GM23338 (cell line): ENCODE measurements at regions not wholly inside any gene's neighbourhood (a gene's known extent, or its start where the extent isn't known, plus 50 kb on each side); places are given as distances from the start of the nearest gene placed in this dataset.

ENCODE experiments used
- ATAC-seq: fragments of 200-7000 bp; cut with Tn5 transposase; 3 replicates; pipeline ENCODE4 v1.9.1; 2020
- DNase-seq: peaks from one replicate; pipeline ENCODE4 v3.0.0-alpha.2; 2015; ENCODE audit warnings: low spot score
- H2AFZ ChIP-seq: fragments of 200-600 bp; sonication (generic); 2 replicates; pipeline ENCODE4 v1.8.0; 2016; ENCODE audit warnings: antibody characterized with exemption, mild to moderate bottlenecking, moderate library complexity
- H3F3A ChIP-seq: fragments of 200-600 bp; sonication (generic); replicated peaks from 2 replicates; pipeline ENCODE4 v1.8.0; 2017; ENCODE audit warnings: antibody characterized with exemption, mixed run types, low read depth
- H3K27ac ChIP-seq: fragments of 200-600 bp; sonication (generic); 2 replicates; pipeline ENCODE4 v1.6.1; 2016; ENCODE audit warnings: low read depth
- H3K27me3 ChIP-seq: fragments of 200-600 bp; sonication (generic); 2 replicates; pipeline ENCODE4 v1.8.0; 2016; ENCODE audit warnings: mild to moderate bottlenecking, mixed run types, moderate library complexity; ENCODE audit not compliant: insufficient read depth
- H3K36me3 ChIP-seq: fragments of 200-600 bp; sonication (generic); 2 replicates; pipeline ENCODE4 v1.8.0; 2016; ENCODE audit warnings: mild to moderate bottlenecking; ENCODE audit not compliant: insufficient read depth
- H3K4me1 ChIP-seq: fragments of 200-600 bp; sonication (generic); 2 replicates; pipeline ENCODE4 v1.8.0; 2016; ENCODE audit warnings: mild to moderate bottlenecking, moderate library complexity; ENCODE audit not compliant: insufficient read depth
- H3K4me2 ChIP-seq: fragments of 200-600 bp; sonication (generic); 2 replicates; pipeline ENCODE4 v1.7.1; 2017; ENCODE audit warnings: mixed run types
- H3K4me3 ChIP-seq: fragments of 200-600 bp; sonication (generic); 2 replicates; pipeline ENCODE4 v1.6.1; 2016; ENCODE audit warnings: mixed run types
- H3K79me2 ChIP-seq: fragments of 200-600 bp; sonication (generic); replicated peaks from 2 replicates; pipeline ENCODE4 v1.8.0; 2017; ENCODE audit warnings: mild to moderate bottlenecking; ENCODE audit not compliant: insufficient read depth
- H3K9me2 ChIP-seq: fragments of 200-600 bp; sonication (generic); 2 replicates; pipeline ENCODE4 v1.8.0; 2017; ENCODE audit not compliant: insufficient read depth
- H4K20me1 ChIP-seq: fragments of 200-600 bp; sonication (generic); replicated peaks from 2 replicates; pipeline ENCODE4 v1.8.0; 2017; ENCODE audit warnings: mild to moderate bottlenecking; ENCODE audit not compliant: insufficient read depth
- H3K27ac Mint-ChIP-seq: 2 replicates; pipeline ENCODE4 v1.8.0; 2020; ENCODE audit warnings: inconsistent platforms, mild to moderate bottlenecking, moderate library complexity, mixed read lengths
- H3K27me3 Mint-ChIP-seq: 3 replicates; pipeline ENCODE4 v1.8.0; 2022; ENCODE audit warnings: low read depth, mild to moderate bottlenecking, moderate library complexity, mixed read lengths, inconsistent platforms; ENCODE audit not compliant: insufficient read depth, poor library complexity
- H3K36me3 Mint-ChIP-seq: 3 replicates; pipeline ENCODE4 v1.8.0; 2021; ENCODE audit warnings: low read depth, mild to moderate bottlenecking, inconsistent platforms, moderate library complexity, mixed read lengths
- H3K4me1 Mint-ChIP-seq: 3 replicates; pipeline ENCODE4 v1.8.0; 2020; ENCODE audit warnings: mild to moderate bottlenecking, inconsistent platforms, mixed read lengths
- H3K4me3 Mint-ChIP-seq: 3 replicates; pipeline ENCODE4 v1.8.0; 2021; ENCODE audit warnings: moderate library complexity, mild to moderate bottlenecking, inconsistent platforms, mixed read lengths
- H3K9me3 Mint-ChIP-seq: 3 replicates; pipeline ENCODE4 v1.8.0; 2020; ENCODE audit warnings: moderate library complexity, mild to moderate bottlenecking, inconsistent platforms, mixed read lengths
- ETS1 ChIP-seq: IDR thresholded peaks from 2 replicates; pipeline ENCODE4 v1.6.1; 2016; ENCODE audit warnings: antibody characterized with exemption
- EZH2 ChIP-seq: fragments of 200-600 bp; sonication (generic); IDR thresholded peaks from one replicate; pipeline ENCODE4 v1.8.0; 2017; ENCODE audit warnings: antibody characterized with exemption, mild to moderate bottlenecking, low read depth; ENCODE audit not compliant: unreplicated experiment
- EZH2phosphoT487 ChIP-seq: fragments of 200-600 bp; sonication (generic); IDR thresholded peaks from one replicate; pipeline ENCODE4 v1.8.1; 2018; ENCODE audit warnings: antibody characterized with exemption; ENCODE audit not compliant: unreplicated experiment
- JUNB ChIP-seq: IDR thresholded peaks from one replicate; pipeline ENCODE4 v1.6.1; 2016; ENCODE audit warnings: antibody characterized with exemption; ENCODE audit not compliant: unreplicated experiment
- NANOG ChIP-seq: IDR thresholded peaks from 2 replicates; pipeline ENCODE4 v1.6.1; 2016; ENCODE audit warnings: antibody characterized with exemption, borderline replicate concordance
- POLR2AphosphoS5 ChIP-seq: IDR thresholded peaks from 2 replicates; pipeline ENCODE4 v1.6.1; 2016; ENCODE audit warnings: antibody characterized with exemption, low read depth
- REST ChIP-seq: IDR thresholded peaks from one replicate; pipeline ENCODE4 v1.6.1; 2018; ENCODE audit warnings: antibody characterized with exemption; ENCODE audit not compliant: unreplicated experiment
- STAT1 ChIP-seq: IDR thresholded peaks from one replicate; pipeline ENCODE4 v1.6.1; 2016; ENCODE audit warnings: antibody characterized with exemption; ENCODE audit not compliant: unreplicated experiment
- ZNF331 ChIP-seq: fragments of 250-450 bp; sonication (Bioruptor Pico); IDR thresholded peaks from 2 replicates; pipeline ENCODE4 v1.5.0; 2020; ENCODE audit warnings: low read depth, mild to moderate bottlenecking, moderate library complexity
- ZNF462 ChIP-seq: fragments of 250-450 bp; sonication (Bioruptor Pico); IDR thresholded peaks from 2 replicates; pipeline ENCODE4 v1.5.0; 2020; ENCODE audit warnings: mild to moderate bottlenecking, moderate library complexity

GRCh38 chr7:121609208-121609607 lies 213.1 kb upstream of the FAM3C start (continued):
- no peak for TF ChIP-seq ZNF462
- TF ChIP-seq REST: no peak

GRCh38 chr7:121608785-121609184 lies 212.7 kb upstream of the FAM3C start:
- H3K79me2 ChIP-seq: no peaks in the 10 kb centered on the region
- H3K4me1 ChIP-seq: no peaks in the 10 kb centered on the region
- H3K27ac ChIP-seq: no peak overlapping the region
- DNase-seq: no peak
- no peaks in the 10 kb centered on the region; the same call in none of the 2 replicates for H3K9me2 ChIP-seq
- no peak overlapping the region for H3K4me3 Mint-ChIP-seq
- no peaks in the 10 kb centered on the region for H3K27me3 ChIP-seq
- no peaks in the 10 kb centered on the region for H3K36me3 ChIP-seq
- peaks cover 3% of the 10 kb centered on the region for H3K27me3 Mint-ChIP-seq
- no peak overlapping the region for H3K4me3 ChIP-seq
- H3K9me3 Mint-ChIP-seq: no peaks in the 10 kb centered on the region
- H3K27ac Mint-ChIP-seq: no peak overlapping the region
- H2AFZ ChIP-seq: no peak overlapping the region
- no peak for ATAC-seq
- H3K36me3 Mint-ChIP-seq: no peaks in the 10 kb centered on the region; the same call in 2 of the 3 replicates
- H3F3A ChIP-seq: no peaks in the 10 kb centered on the region
- no peaks in the 10 kb centered on the region for H4K20me1 ChIP-seq
- H3K4me2 ChIP-seq: no peak overlapping the region
- H3K4me1 Mint-ChIP-seq: peaks cover 11% of the 10 kb centered on the region; the same call in 2 of the 3 replicates
- no peak for TF ChIP-seq EZH2
- no peak for TF ChIP-seq ZNF331 (CRISPR knock-in tag)
- TF ChIP-seq ETS1: no peak
- no peak for TF ChIP-seq REST
- TF ChIP-seq NANOG: no peak
- no peak for TF ChIP-seq EZH2phosphoT487
- TF ChIP-seq STAT1: no peak
- no peak for TF ChIP-seq JUNB
- no peak for TF ChIP-seq POLR2AphosphoS5
